ENCODE measurements at regions not wholly inside any gene's neighbourhood (a gene's known extent, or its start where the extent isn't known, plus 50 kb on each side); places are given as distances from the start of the nearest gene placed in this dataset.

GRCh38 chr12:22969521-22969920 lies 344.6 kb downstream of the ETNK1 start:
- TF ChIP-seq CTCF (conservative IDR thresholded peaks at IDR 0.05; ENCODE audit: low read length) (no peak), EZH2phosphoT487 (IDR thresholded peaks at IDR 0.05; ENCODE audit: borderline replicate concordance, low read depth, low read length) (no peak)
